AG10803 (cell line): ENCODE measurements at regions not wholly inside any gene's neighbourhood (a gene's known extent, or its start where the extent isn't known, plus 50 kb on each side); places are given as distances from the start of the nearest gene placed in this dataset.

Experiments used
- DNase-seq: peaks from one replicate; pipeline ENCODE4 v3.0.0; 2010; ENCODE audit warnings: low read depth
- H3K4me3 ChIP-seq: 2 replicates; pipeline ENCODE4 v1.5.1; 2011; ENCODE audit warnings: mild to moderate bottlenecking, low read length, control low read depth
- TF ChIP-seq, protein P1 (sequence below): conservative IDR thresholded peaks from 2 replicates; pipeline ENCODE4 v1.5.1; 2011; ENCODE audit warnings: mild to moderate bottlenecking, low read length, control low read depth, inconsistent platforms

GRCh38 chr13:111539791-111540446 lies 219.5 kb downstream of the TEX29 start:
- DNase-seq, result no peak
- H3K4me3 ChIP-seq, result no peak overlapping the region
- TF ChIP-seq, protein P1, sequence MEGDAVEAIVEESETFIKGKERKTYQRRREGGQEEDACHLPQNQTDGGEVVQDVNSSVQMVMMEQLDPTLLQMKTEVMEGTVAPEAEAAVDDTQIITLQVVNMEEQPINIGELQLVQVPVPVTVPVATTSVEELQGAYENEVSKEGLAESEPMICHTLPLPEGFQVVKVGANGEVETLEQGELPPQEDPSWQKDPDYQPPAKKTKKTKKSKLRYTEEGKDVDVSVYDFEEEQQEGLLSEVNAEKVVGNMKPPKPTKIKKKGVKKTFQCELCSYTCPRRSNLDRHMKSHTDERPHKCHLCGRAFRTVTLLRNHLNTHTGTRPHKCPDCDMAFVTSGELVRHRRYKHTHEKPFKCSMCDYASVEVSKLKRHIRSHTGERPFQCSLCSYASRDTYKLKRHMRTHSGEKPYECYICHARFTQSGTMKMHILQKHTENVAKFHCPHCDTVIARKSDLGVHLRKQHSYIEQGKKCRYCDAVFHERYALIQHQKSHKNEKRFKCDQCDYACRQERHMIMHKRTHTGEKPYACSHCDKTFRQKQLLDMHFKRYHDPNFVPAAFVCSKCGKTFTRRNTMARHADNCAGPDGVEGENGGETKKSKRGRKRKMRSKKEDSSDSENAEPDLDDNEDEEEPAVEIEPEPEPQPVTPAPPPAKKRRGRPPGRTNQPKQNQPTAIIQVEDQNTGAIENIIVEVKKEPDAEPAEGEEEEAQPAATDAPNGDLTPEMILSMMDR, result no peak

DNA sequence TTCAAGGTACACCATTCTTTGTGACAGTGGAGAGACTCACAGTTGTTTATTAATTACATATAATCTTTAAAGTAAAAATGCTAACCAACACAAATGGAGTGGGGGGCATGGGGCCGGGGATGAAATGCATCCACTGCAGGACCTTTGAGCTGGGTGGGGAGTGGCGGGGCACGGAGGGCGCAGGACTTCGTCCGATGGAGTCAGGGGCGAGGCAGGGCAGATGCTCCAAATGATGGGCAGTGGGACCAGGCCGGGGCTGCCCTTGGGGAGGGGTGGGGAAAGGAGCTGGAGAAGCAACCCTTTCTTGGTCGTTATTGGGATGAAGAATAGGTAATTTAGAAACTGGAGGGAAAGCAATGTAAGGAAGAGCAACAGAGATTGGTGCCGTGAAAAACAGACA lies 220.0 kb downstream of the TEX29 start:
- TF ChIP-seq, protein P1, result no peak
- DNase-seq, result no peak
- no peak overlapping the region for H3K4me3 ChIP-seq

DNA sequence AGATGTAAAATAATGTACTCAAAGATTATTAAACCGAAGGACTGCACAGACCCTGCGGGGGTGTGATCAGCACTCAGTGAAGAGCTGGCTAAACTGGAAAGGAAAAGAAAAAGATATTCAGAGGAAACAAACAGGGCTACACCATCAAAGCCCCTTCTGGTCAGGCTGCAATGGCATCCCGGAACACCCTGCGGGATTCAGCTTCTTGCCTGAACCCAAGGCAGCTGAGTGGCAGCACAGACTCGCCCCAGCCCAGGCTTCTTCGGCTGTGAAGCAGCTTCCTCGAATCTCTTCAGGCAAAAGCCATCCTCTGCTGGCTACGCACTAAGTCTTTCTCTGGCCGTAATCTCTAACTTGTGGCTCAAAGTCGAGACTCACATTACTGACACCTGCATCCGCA lies 220.9 kb downstream of the TEX29 start:
- no peak overlapping the region for H3K4me3 ChIP-seq
- TF ChIP-seq, protein P1, result no peak
- no peak for DNase-seq

DNA sequence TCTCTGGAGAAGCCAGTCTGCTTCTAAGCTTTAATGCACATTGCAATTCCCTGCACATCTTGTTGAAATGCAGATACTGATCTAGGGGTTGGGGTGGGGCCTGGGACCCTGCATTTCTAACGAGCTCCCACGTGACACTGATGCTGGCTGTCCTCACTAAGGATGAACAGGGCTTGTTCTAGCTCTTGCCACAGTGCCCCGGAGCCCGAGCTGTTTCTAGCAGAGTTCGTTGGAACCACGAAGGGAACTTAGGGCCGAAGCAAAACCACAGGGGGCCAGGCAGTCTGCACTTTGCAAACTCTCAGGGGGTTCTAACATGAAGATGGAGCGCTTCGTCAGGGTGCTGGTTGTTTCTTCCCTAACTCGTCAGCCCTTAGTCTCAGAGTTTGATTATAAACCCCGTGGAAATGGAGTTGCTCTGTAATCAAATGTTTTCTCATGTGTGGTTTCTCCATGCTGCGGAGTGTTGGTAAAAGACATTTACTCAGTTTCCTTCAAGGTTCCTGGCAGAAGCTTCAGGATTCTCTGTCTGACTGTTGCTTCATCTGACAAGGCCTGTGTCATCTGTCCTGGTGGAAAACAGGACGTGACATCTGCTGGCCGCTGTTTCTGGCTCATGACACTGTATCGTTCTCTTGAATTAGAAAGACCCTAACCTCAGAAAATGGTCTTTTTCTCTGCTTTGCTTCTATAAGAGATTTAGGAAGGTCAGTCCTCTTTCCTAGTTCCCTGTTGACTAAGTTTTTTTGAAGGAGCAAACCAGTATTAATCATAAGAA lies 221.5 kb downstream of the TEX29 start:
- H3K4me3 ChIP-seq, result no peak overlapping the region
- no peak for DNase-seq
- TF ChIP-seq, protein P1, result no peak

GRCh38 chr13:111542530-111543341 lies 222.3 kb downstream of the TEX29 start:
- TF ChIP-seq, protein P1, result no peak
- DNase-seq, result no peak
- H3K4me3 ChIP-seq, result no peak overlapping the region

DNA sequence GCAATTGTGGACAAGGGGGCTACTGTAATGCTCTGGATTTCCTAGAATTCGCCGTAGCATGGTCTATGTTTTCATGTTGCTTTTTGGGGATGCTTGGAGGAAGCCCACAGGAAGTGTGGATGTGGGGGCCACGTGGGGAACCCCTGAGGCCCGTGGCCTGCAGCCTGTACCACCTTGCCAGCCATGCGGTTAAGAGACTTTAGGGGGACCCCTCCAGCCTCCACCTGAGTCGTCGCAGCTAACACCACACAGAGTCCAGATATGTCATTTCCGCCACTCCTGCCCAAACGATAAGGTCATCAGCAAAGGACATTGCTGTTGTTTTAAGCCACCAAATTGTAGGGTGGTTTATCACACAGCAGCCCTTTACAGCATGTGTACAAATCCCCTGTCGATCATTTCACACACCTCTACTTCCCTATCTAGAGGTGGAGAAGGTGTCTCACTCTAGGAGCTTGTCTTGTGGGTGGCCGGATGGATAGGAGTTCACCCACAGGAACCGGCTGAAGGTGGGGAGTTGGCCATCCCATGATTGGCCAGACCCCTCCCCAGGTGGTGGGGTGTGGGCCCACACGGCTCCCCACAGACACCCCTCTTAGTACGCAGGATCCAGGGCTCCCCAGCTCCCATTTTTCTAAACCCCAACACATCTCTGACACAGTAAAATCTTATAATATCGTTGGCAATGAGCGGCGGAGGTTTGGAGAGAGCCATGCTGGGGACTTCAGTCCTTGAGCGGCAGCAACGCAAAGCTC lies 226.7 kb downstream of the TEX29 start:
- no peak for DNase-seq
- H3K4me3 ChIP-seq, result no peak overlapping the region
- TF ChIP-seq, protein P1, result no peak
